ENCODE measurements at regions not wholly inside any gene's neighbourhood (a gene's known extent, or its start where the extent isn't known, plus 50 kb on each side); places are given as distances from the start of the nearest gene placed in this dataset.

- Histone ChIP-seq H3F3A (ENCODE audit: control insufficient read depth, insufficient read depth) (no peaks in the 10 kb centered on the region), H3K27me3 (ENCODE audit: control insufficient read depth, low read length) (no peaks in the 10 kb centered on the region), H3K9me2 (replicated peaks; ENCODE audit: control insufficient read depth, low read length) (no peaks in the 10 kb centered on the region), H3K9me3 (ENCODE audit: control insufficient read depth, insufficient read depth, low read length) (no peaks in the 10 kb centered on the region), H3K36me3 (ENCODE audit: control insufficient read depth, low read length) (no peaks in the 10 kb centered on the region), H3K79me2 (ENCODE audit: control insufficient read depth, low read length) (no peaks in the 10 kb centered on the region), H3K4me1 (ENCODE audit: control insufficient read depth, low read length) (no peaks in the 10 kb centered on the region), H4K20me1 (ENCODE audit: control insufficient read depth, insufficient read depth, low read depth, low read length) (no peaks in the 10 kb centered on the region), H3K27ac (ENCODE audit: low read depth, low read length) (no peak overlapping the region), H3K4me3 (ENCODE audit: low read length) (no peak overlapping the region), H3K4me2 (ENCODE audit: low read length) (no peak overlapping the region)
- TF ChIP-seq CTCF (IDR thresholded peaks at IDR 0.05; ENCODE audit: low read depth, low read length, poor library complexity, severe bottlenecking), result no peak
- TF ChIP-seq EZH2phosphoT487 (IDR thresholded peaks at IDR 0.05; ENCODE audit: borderline replicate concordance, low read length), result no peak
Observed at GRCh38 chr2:240371129-240372000, 64.1 kb upstream of the GPC1 start.

- Histone ChIP-seq H3F3A (ENCODE audit: control insufficient read depth, insufficient read depth) (no peaks in the 10 kb centered on the region), H4K20me1 (ENCODE audit: control insufficient read depth, insufficient read depth, low read depth, low read length) (no peaks in the 10 kb centered on the region), H3K4me1 (ENCODE audit: control insufficient read depth, low read length) (no peaks in the 10 kb centered on the region), H3K27me3 (ENCODE audit: control insufficient read depth, low read length) (no peaks in the 10 kb centered on the region), H3K79me2 (ENCODE audit: control insufficient read depth, low read length) (no peaks in the 10 kb centered on the region), H3K4me2 (ENCODE audit: low read length) (no peak overlapping the region), H3K9me2 (replicated peaks; ENCODE audit: control insufficient read depth, low read length) (no peaks in the 10 kb centered on the region), H3K9me3 (ENCODE audit: control insufficient read depth, insufficient read depth, low read length) (no peaks in the 10 kb centered on the region), H3K4me3 (ENCODE audit: low read length) (no peak overlapping the region), H3K36me3 (ENCODE audit: control insufficient read depth, low read length) (no peaks in the 10 kb centered on the region), H3K27ac (ENCODE audit: low read depth, low read length) (no peak overlapping the region)
- no peak for TF ChIP-seq EZH2phosphoT487 (IDR thresholded peaks at IDR 0.05; ENCODE audit: borderline replicate concordance, low read length)
- TF ChIP-seq CTCF (IDR thresholded peaks at IDR 0.05; ENCODE audit: low read depth, low read length, poor library complexity, severe bottlenecking), result no peak
Observed at GRCh38 chr2:240372101-240372500, 63.4 kb upstream of the GPC1 start.

DNA sequence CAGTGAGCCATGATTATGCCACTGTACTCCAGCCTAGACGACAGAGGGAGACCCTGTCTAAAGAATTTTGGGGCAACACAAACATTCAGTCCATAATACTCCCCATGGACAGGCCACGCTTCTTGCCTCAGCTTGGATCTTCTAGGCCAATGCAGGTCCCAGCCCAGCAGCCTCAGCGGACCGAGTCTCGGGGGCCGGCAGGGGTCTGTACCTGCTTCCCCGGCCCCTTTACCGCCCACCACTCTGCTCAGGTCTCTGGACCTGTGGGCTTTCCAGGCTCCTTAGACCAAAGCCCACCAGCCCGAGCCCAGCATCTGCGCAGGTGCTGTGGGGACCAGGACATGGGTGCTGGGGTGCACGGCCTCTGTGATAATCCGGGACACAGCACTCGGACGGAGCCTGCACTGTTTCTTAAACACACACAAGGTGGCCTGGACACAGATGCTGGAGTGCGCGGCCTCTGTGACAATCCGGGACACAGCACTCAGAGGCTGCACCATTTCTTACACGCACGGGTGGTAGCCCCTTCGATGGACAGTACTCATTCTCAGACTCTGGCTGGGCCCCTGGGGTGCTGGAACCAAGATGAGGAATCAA lies 62.1 kb upstream of the GPC1 start:
- no peak for TF ChIP-seq EZH2phosphoT487 (IDR thresholded peaks at IDR 0.05; ENCODE audit: borderline replicate concordance, low read length)
- TF ChIP-seq CTCF (IDR thresholded peaks at IDR 0.05; ENCODE audit: low read depth, low read length, poor library complexity, severe bottlenecking), result no peak
- H3K4me1 ChIP-seq (ENCODE audit: control insufficient read depth, low read length), result no peaks in the 10 kb centered on the region
- H3K9me3 ChIP-seq (ENCODE audit: control insufficient read depth, insufficient read depth, low read length), result no peaks in the 10 kb centered on the region
- H3K27me3 ChIP-seq (ENCODE audit: control insufficient read depth, low read length), result no peaks in the 10 kb centered on the region
- no peak overlapping the region for H3K4me3 ChIP-seq (ENCODE audit: low read length)
- no peaks in the 10 kb centered on the region for H3F3A ChIP-seq (ENCODE audit: control insufficient read depth, insufficient read depth)
- H3K4me2 ChIP-seq (ENCODE audit: low read length), result no peak overlapping the region
- H3K9me2 ChIP-seq (replicated peaks; ENCODE audit: control insufficient read depth, low read length), result no peaks in the 10 kb centered on the region
- H3K36me3 ChIP-seq (ENCODE audit: control insufficient read depth, low read length), result no peaks in the 10 kb centered on the region
- no peaks in the 10 kb centered on the region for H4K20me1 ChIP-seq (ENCODE audit: control insufficient read depth, insufficient read depth, low read depth, low read length)
- no peak overlapping the region for H3K27ac ChIP-seq (ENCODE audit: low read depth, low read length)
- no peaks in the 10 kb centered on the region for H3K79me2 ChIP-seq (ENCODE audit: control insufficient read depth, low read length)

Measured in DOHH2 (cell line).